ENCODE measurements at regions not wholly inside any gene's neighbourhood (a gene's known extent, or its start where the extent isn't known, plus 50 kb on each side); places are given as distances from the start of the nearest gene placed in this dataset.

- POLR2A ChIA-PET: no interaction called here
- ATAC-seq (no peak), DNase-seq (no peak)
- no peak overlapping the region for H3K4me3 Mint-ChIP-seq
- Histone ChIP-seq H3K4me3 (ENCODE audit: low read length) (no peak overlapping the region), H3K27ac (ENCODE audit: low read depth, low read length) (no peak overlapping the region), H3K4me1 (ENCODE audit: control insufficient read depth in 2 of 2, insufficient read depth in 2 of 2, low read length in 2 of 2) (no peaks in the 10 kb centered on the region), H3K36me3 (ENCODE audit: control insufficient read depth in 2 of 3, insufficient read depth in 3 of 3, low read length in 3 of 3) (no peaks in the 10 kb centered on the region), H3K9me3 (ENCODE audit: control insufficient read depth in 2 of 3, low read length in 3 of 3) (no peaks in the 10 kb centered on the region), H3K27me3 (ENCODE audit: control insufficient read depth in 2 of 2, insufficient read depth in 2 of 2, low read length in 2 of 2) (no peaks in the 10 kb centered on the region)
- peaks cover 0 to 8% (median 3%) of the 10 kb centered on the region in 5 donors for H3K27me3 Mint-ChIP-seq
- CTCF ChIA-PET: no interaction called here
- H3K27ac Mint-ChIP-seq: no peak overlapping the region
- intact Hi-C loops (cut with micrococcal nuclease): no loop called here
- H3K36me3 Mint-ChIP-seq: peaks cover 0 to 10% (median 4%) of the 10 kb centered on the region in 5 donors
- H3K9me3 Mint-ChIP-seq: peaks cover 0 to 13% (median 0%) of the 10 kb centered on the region in 11 donors
- H3K4me1 Mint-ChIP-seq: peaks cover 0 to 28% (median 0%) of the 10 kb centered on the region in 7 donors
Observed at GRCh38 chr5:6264394-6264793, 114.0 kb downstream of the MED10 start.

GRCh38 chr5:6262651-6263363, 115.5 kb downstream of the MED10 start:
- Histone ChIP-seq H3K4me3 (ENCODE audit: low read length) (no peak overlapping the region), H3K4me1 (ENCODE audit: control insufficient read depth in 2 of 2, insufficient read depth in 2 of 2, low read length in 2 of 2) (no peaks in the 10 kb centered on the region), H3K27ac (ENCODE audit: low read depth, low read length) (no peak overlapping the region), H3K27me3 (ENCODE audit: control insufficient read depth in 2 of 2, insufficient read depth in 2 of 2, low read length in 2 of 2) (no peaks in the 10 kb centered on the region), H3K9me3 (ENCODE audit: control insufficient read depth in 2 of 3, low read length in 3 of 3) (no peaks in the 10 kb centered on the region), H3K36me3 (ENCODE audit: control insufficient read depth in 2 of 3, insufficient read depth in 3 of 3, low read length in 3 of 3) (no peaks in the 10 kb centered on the region)
- ChIA-PET POLR2A (no interaction called here), CTCF (no interaction called here)
- Mint-ChIP-seq H3K4me1 (peaks cover 0 to 30% (median 0%) of the 10 kb centered on the region in 7 donors), H3K27me3 (peaks cover 0 to 12% (median 10%) of the 10 kb centered on the region in 5 donors), H3K9me3 (peaks cover 0 to 16% (median 0%) of the 10 kb centered on the region in 11 donors), H3K4me3 (no peak overlapping the region), H3K27ac (peak overlapping the region in 1 of 9 donors; percentile 63), H3K36me3 (peaks cover 0 to 10% (median 4%) of the 10 kb centered on the region in 5 donors)
- ATAC-seq (no peak), DNase-seq (no peak)
- intact Hi-C loops (cut with micrococcal nuclease): no loop called here

- ATAC-seq: no peak
- POLR2A ChIA-PET: no interaction called here
Observed at GRCh38 chr5:6261668-6262067, 116.7 kb downstream of the MED10 start.

GRCh38 chr5:6261256-6261655, 117.1 kb downstream of the MED10 start:
- Histone ChIP-seq H3K4me1 (ENCODE audit: control insufficient read depth in 2 of 2, insufficient read depth in 2 of 2, low read length in 2 of 2) (no peaks in the 10 kb centered on the region), H3K36me3 (ENCODE audit: control insufficient read depth in 2 of 3, insufficient read depth in 3 of 3, low read length in 3 of 3) (no peaks in the 10 kb centered on the region), H3K27ac (ENCODE audit: low read depth, low read length) (no peak overlapping the region), H3K27me3 (ENCODE audit: control insufficient read depth in 2 of 2, insufficient read depth in 2 of 2, low read length in 2 of 2) (no peaks in the 10 kb centered on the region), H3K4me3 (ENCODE audit: low read length) (no peak overlapping the region), H3K9me3 (ENCODE audit: control insufficient read depth in 2 of 3, low read length in 3 of 3) (no peaks in the 10 kb centered on the region)
- Mint-ChIP-seq H3K36me3 (peaks cover 0 to 10% (median 4%) of the 10 kb centered on the region in 5 donors), H3K4me3 (no peak overlapping the region), H3K27me3 (peaks cover 0 to 18% (median 10%) of the 10 kb centered on the region in 5 donors), H3K4me1 (peaks cover 0 to 30% (median 0%) of the 10 kb centered on the region in 7 donors), H3K9me3 (peaks cover 0 to 16% (median 0%) of the 10 kb centered on the region in 11 donors), H3K27ac (peak overlapping the region in 1 of 9 donors; percentile 63)
- CTCF ChIA-PET: interaction anchor here (0.6 kb wide), 1 partner anchor 46 kb away, joined by 3 read pairs; no protein-coding TSS in a partner anchor
- no peak for ATAC-seq
- no peak for DNase-seq
- intact Hi-C loops (cut with micrococcal nuclease): no loop called here
- POLR2A ChIA-PET: no interaction called here

More at GRCh38 chr5:6261668-6262067, 116.7 kb downstream of the MED10 start:
- intact Hi-C loops (cut with micrococcal nuclease): no loop called here
- Histone ChIP-seq H3K36me3 (ENCODE audit: control insufficient read depth in 2 of 3, insufficient read depth in 3 of 3, low read length in 3 of 3) (no peaks in the 10 kb centered on the region), H3K27ac (ENCODE audit: low read depth, low read length) (no peak overlapping the region), H3K4me1 (ENCODE audit: control insufficient read depth in 2 of 2, insufficient read depth in 2 of 2, low read length in 2 of 2) (no peaks in the 10 kb centered on the region), H3K27me3 (ENCODE audit: control insufficient read depth in 2 of 2, insufficient read depth in 2 of 2, low read length in 2 of 2) (no peaks in the 10 kb centered on the region), H3K9me3 (ENCODE audit: control insufficient read depth in 2 of 3, low read length in 3 of 3) (no peaks in the 10 kb centered on the region), H3K4me3 (ENCODE audit: low read length) (no peak overlapping the region)
- CTCF ChIA-PET: interaction anchor here (0.6 kb wide), 1 partner anchor 46 kb away, joined by 3 read pairs; no protein-coding TSS in a partner anchor
- Mint-ChIP-seq H3K9me3 (peaks cover 0 to 16% (median 0%) of the 10 kb centered on the region in 11 donors), H3K27ac (peak overlapping the region in 1 of 9 donors; percentile 63), H3K4me3 (peak overlapping the region in 1 of 10 donors; percentile 24), H3K4me1 (peaks cover 0 to 30% (median 0%) of the 10 kb centered on the region in 7 donors), H3K27me3 (peaks cover 0 to 18% (median 10%) of the 10 kb centered on the region in 5 donors), H3K36me3 (peaks cover 0 to 10% (median 4%) of the 10 kb centered on the region in 5 donors)
- DNase-seq: no peak

- H3K36me3 Mint-ChIP-seq: peaks cover 0 to 10% (median 4%) of the 10 kb centered on the region in 5 donors
- DNase-seq (no peak), ATAC-seq (no peak)
- intact Hi-C loops (cut with micrococcal nuclease): no loop called here
- H3K4me1 Mint-ChIP-seq: peaks cover 0 to 30% (median 0%) of the 10 kb centered on the region in 7 donors
- no peak overlapping the region for H3K4me3 Mint-ChIP-seq
- no peaks in the 10 kb centered on the region for H3K4me1 ChIP-seq (ENCODE audit: control insufficient read depth in 2 of 2, insufficient read depth in 2 of 2, low read length in 2 of 2)
- H3K9me3 Mint-ChIP-seq: peaks cover 0 to 16% (median 0%) of the 10 kb centered on the region in 11 donors
- ChIA-PET POLR2A (no interaction called here), CTCF (no interaction called here)
- H3K27ac Mint-ChIP-seq: peak overlapping the region in 1 of 9 donors; percentile 63
- peaks cover 0 to 18% (median 10%) of the 10 kb centered on the region in 5 donors for H3K27me3 Mint-ChIP-seq
- no peaks in the 10 kb centered on the region for H3K36me3 ChIP-seq (ENCODE audit: control insufficient read depth in 2 of 3, insufficient read depth in 3 of 3, low read length in 3 of 3)
- H3K27ac ChIP-seq (ENCODE audit: low read depth, low read length): no peak overlapping the region
- no peaks in the 10 kb centered on the region for H3K9me3 ChIP-seq (ENCODE audit: control insufficient read depth in 2 of 3, low read length in 3 of 3)
- H3K4me3 ChIP-seq (ENCODE audit: low read length): no peak overlapping the region
- no peaks in the 10 kb centered on the region for H3K27me3 ChIP-seq (ENCODE audit: control insufficient read depth in 2 of 2, insufficient read depth in 2 of 2, low read length in 2 of 2)
Observed at GRCh38 chr5:6260846-6261245, 117.5 kb downstream of the MED10 start.

GRCh38 chr5:6256901-6257300, 121.4 kb downstream of the MED10 start:
- Histone ChIP-seq H3K27ac (ENCODE audit: low read depth, low read length) (no peak overlapping the region), H3K27me3 (ENCODE audit: control insufficient read depth in 2 of 2, insufficient read depth in 2 of 2, low read length in 2 of 2) (no peaks in the 10 kb centered on the region), H3K36me3 (ENCODE audit: control insufficient read depth in 2 of 3, insufficient read depth in 3 of 3, low read length in 3 of 3) (no peaks in the 10 kb centered on the region), H3K9me3 (ENCODE audit: control insufficient read depth in 2 of 3, low read length in 3 of 3) (no peaks in the 10 kb centered on the region), H3K4me1 (ENCODE audit: control insufficient read depth in 2 of 2, insufficient read depth in 2 of 2, low read length in 2 of 2) (no peaks in the 10 kb centered on the region), H3K4me3 (ENCODE audit: low read length) (no peak overlapping the region)
- H3K27ac Mint-ChIP-seq: peak overlapping the region in 1 of 9 donors; percentile 9
- H3K36me3 Mint-ChIP-seq: peaks cover 0 to 6% (median 4%) of the 10 kb centered on the region in 5 donors
- intact Hi-C loops (cut with micrococcal nuclease): no loop called here
- POLR2A ChIA-PET: no interaction called here
- ATAC-seq: no peak
- H3K4me1 Mint-ChIP-seq: peaks cover 0 to 14% (median 0%) of the 10 kb centered on the region in 7 donors
- peaks cover 0 to 21% (median 10%) of the 10 kb centered on the region in 5 donors for H3K27me3 Mint-ChIP-seq
- no peak for DNase-seq
- peaks cover 0 to 8% (median 0%) of the 10 kb centered on the region in 11 donors for H3K9me3 Mint-ChIP-seq
- no peak overlapping the region for H3K4me3 Mint-ChIP-seq
- CTCF ChIA-PET: no interaction called here

All from naive thymus-derived CD4-positive, alpha-beta T cell (primary cell).